ENCODE measurements at regions not wholly inside any gene's neighbourhood (a gene's known extent, or its start where the extent isn't known, plus 50 kb on each side); places are given as distances from the start of the nearest gene placed in this dataset.

DNA sequence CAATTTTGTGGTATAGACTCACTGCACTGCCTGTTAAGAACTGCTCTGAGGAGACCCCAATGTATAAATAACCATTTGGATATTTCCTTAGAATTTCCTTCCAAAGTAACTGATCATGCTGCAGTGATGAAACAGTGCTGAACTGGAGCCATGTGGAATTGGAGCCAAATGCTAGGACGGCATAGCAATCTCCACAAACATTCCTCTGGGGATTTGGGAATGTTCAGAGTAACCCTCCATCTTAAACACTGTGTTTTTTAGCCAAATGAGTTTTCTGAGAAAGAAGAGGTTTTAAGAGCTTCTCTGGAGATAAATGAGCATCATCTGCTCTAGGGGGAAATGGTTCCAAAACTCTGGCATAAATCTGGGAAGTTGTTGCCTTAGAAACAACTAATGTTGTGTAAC, 98.2 kb downstream of the OLFM4 start:
- 65 to 79% methylated on average over 1 of the region's 1 CpG for WGBS, 2 donors
- TF ChIP-seq, protein P1, sequence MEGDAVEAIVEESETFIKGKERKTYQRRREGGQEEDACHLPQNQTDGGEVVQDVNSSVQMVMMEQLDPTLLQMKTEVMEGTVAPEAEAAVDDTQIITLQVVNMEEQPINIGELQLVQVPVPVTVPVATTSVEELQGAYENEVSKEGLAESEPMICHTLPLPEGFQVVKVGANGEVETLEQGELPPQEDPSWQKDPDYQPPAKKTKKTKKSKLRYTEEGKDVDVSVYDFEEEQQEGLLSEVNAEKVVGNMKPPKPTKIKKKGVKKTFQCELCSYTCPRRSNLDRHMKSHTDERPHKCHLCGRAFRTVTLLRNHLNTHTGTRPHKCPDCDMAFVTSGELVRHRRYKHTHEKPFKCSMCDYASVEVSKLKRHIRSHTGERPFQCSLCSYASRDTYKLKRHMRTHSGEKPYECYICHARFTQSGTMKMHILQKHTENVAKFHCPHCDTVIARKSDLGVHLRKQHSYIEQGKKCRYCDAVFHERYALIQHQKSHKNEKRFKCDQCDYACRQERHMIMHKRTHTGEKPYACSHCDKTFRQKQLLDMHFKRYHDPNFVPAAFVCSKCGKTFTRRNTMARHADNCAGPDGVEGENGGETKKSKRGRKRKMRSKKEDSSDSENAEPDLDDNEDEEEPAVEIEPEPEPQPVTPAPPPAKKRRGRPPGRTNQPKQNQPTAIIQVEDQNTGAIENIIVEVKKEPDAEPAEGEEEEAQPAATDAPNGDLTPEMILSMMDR (IDR thresholded peaks at IDR 0.05; ENCODE audit: control extremely low read depth, extremely low read depth), result no peak
- no peaks in the 10 kb centered on the region for H3K27me3 ChIP-seq (ENCODE audit: control insufficient read depth in 3 of 3, insufficient read depth in 3 of 3, low read length in 2 of 3)
- H3K9ac ChIP-seq (ENCODE audit: insufficient read depth in 1 of 2, low read length in 2 of 2), result no peak overlapping the region
- H3K27ac ChIP-seq (ENCODE audit: low read depth in 1 of 2, low read length in 1 of 2), result no peak overlapping the region
- no peaks in the 10 kb centered on the region for H3K36me3 ChIP-seq (ENCODE audit: control insufficient read depth in 4 of 4, insufficient read depth in 4 of 4, low read length in 4 of 4)
- H3K4me3 ChIP-seq, result no peak overlapping the region
- ATAC-seq (ENCODE audit: insufficient read depth, low FRiP score) (no peak), DNase-seq (peak; percentile 78 to 91 (median 79))
- H3K4me1 ChIP-seq (ENCODE audit: control insufficient read depth in 5 of 5, insufficient read depth in 5 of 5, low read length in 5 of 5), result peaks cover 0 to 13% (median 0%) of the 10 kb centered on the region in 5 donors
- peaks cover 0 to 2% (median 0%) of the 10 kb centered on the region in 4 donors for H3K9me3 ChIP-seq (ENCODE audit: control insufficient read depth in 4 of 4, insufficient read depth in 3 of 4, low read length in 3 of 4)

DNA sequence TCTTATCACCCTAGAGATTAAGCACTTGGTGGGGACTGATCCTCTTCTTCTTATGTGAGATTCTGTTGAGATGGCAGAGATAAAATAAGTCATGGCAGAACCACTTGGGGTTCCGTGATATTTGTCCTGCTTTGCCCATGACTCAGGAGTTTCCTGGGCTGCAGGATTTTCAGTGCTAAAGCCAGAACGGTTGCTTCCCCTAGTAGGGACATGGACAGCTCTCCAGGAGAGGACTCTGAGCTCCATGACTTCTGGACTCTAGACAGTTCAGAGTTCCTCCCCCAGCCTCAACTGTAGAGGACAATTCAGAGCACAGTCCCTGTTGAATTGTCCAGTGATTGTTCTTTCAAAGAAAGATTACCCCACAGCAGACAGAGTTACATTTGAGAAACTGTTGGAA, 98.8 kb downstream of the OLFM4 start:
- TF ChIP-seq, protein P1 (IDR thresholded peaks at IDR 0.05; ENCODE audit: control extremely low read depth, extremely low read depth), result no peak
- WGBS, 2 donors, result 67 to 82% methylated on average over 2 of the region's 2 CpGs
- ATAC-seq (ENCODE audit: insufficient read depth, low FRiP score) (no peak), DNase-seq (no peak)
- Histone ChIP-seq H3K9ac (ENCODE audit: insufficient read depth in 1 of 2, low read length in 2 of 2) (no peak overlapping the region), H3K4me3 (no peak overlapping the region), H3K4me1 (ENCODE audit: control insufficient read depth in 5 of 5, insufficient read depth in 5 of 5, low read length in 5 of 5) (peaks cover 0 to 13% (median 0%) of the 10 kb centered on the region in 5 donors), H3K36me3 (ENCODE audit: control insufficient read depth in 4 of 4, insufficient read depth in 4 of 4, low read length in 4 of 4) (no peaks in the 10 kb centered on the region), H3K9me3 (ENCODE audit: control insufficient read depth in 4 of 4, insufficient read depth in 3 of 4, low read length in 3 of 4) (peaks cover 0 to 2% (median 0%) of the 10 kb centered on the region in 4 donors), H3K27me3 (ENCODE audit: control insufficient read depth in 3 of 3, insufficient read depth in 3 of 3, low read length in 2 of 3) (no peaks in the 10 kb centered on the region), H3K27ac (ENCODE audit: low read depth in 1 of 2, low read length in 1 of 2) (no peak overlapping the region)

DNA sequence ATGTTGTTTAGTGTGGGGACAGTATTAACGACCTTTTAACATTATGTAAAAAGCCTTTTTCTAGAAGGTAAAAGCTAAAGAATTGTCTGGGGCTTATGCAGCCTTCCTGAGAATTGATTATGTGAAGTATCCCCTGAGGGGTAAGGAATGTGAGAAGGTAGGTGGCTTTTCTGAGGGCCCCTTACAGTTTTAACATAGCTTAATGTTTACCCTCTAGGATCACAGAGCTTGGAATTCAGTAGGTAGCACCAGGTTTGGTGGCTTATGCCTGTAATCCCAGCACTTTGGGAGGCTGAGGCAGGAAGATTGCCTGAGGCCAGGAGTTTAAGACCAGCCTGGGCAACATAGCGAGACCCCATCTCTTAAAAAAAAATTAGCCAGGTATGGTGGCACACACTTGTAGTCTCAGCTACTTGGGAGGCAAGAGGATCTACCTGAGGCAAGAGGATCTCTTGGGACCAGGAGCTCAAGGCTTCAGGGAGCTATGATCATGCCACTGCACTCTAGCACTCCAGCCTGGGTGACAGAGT, 101.3 kb downstream of the OLFM4 start:
- Histone ChIP-seq H3K36me3 (ENCODE audit: control insufficient read depth in 4 of 4, insufficient read depth in 4 of 4, low read length in 4 of 4) (no peaks in the 10 kb centered on the region), H3K27me3 (ENCODE audit: control insufficient read depth in 3 of 3, insufficient read depth in 3 of 3, low read length in 2 of 3) (no peaks in the 10 kb centered on the region), H3K9ac (ENCODE audit: insufficient read depth in 1 of 2, low read length in 2 of 2) (no peak overlapping the region), H3K9me3 (ENCODE audit: control insufficient read depth in 4 of 4, insufficient read depth in 3 of 4, low read length in 3 of 4) (peaks cover 0 to 2% (median 0%) of the 10 kb centered on the region in 4 donors), H3K27ac (ENCODE audit: low read depth in 1 of 2, low read length in 1 of 2) (no peak overlapping the region), H3K4me3 (no peak overlapping the region), H3K4me1 (ENCODE audit: control insufficient read depth in 5 of 5, insufficient read depth in 5 of 5, low read length in 5 of 5) (peaks cover 0 to 13% (median 0%) of the 10 kb centered on the region in 5 donors)
- 74 to 78% methylated on average over 2 of the region's 2 CpGs for WGBS, 2 donors
- DNase-seq (no peak), ATAC-seq (ENCODE audit: insufficient read depth, low FRiP score) (no peak)
- TF ChIP-seq, protein P1 (IDR thresholded peaks at IDR 0.05; ENCODE audit: control extremely low read depth, extremely low read depth), result no peak

DNA sequence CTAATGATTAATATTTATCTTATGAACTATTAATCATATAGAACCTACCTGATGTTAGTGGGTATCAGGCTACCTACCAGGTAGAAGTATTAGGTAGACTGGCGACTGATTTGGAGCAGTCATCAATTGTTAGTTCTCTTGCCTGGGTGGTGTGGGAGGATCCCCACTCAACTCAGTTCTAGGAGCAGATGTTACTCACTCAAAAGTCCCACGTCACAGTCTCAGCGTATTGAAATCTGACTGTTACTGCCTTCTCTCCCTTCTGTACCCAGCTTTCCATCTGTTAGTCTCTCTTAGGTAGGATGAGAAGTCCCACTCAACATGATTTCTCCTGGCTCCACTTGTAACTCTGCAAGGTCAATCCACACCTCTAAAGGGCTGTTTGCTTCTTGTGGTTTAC, 102.7 kb downstream of the OLFM4 start:
- TF ChIP-seq, protein P1 (IDR thresholded peaks at IDR 0.05; ENCODE audit: control extremely low read depth, extremely low read depth), result no peak
- Histone ChIP-seq H3K9ac (ENCODE audit: insufficient read depth in 1 of 2, low read length in 2 of 2) (no peak overlapping the region), H3K36me3 (ENCODE audit: control insufficient read depth in 4 of 4, insufficient read depth in 4 of 4, low read length in 4 of 4) (no peaks in the 10 kb centered on the region), H3K27ac (ENCODE audit: low read depth in 1 of 2, low read length in 1 of 2) (no peak overlapping the region), H3K4me3 (no peak overlapping the region), H3K9me3 (ENCODE audit: control insufficient read depth in 4 of 4, insufficient read depth in 3 of 4, low read length in 3 of 4) (peaks cover 0 to 3% (median 0%) of the 10 kb centered on the region in 4 donors), H3K4me1 (ENCODE audit: control insufficient read depth in 5 of 5, insufficient read depth in 5 of 5, low read length in 5 of 5) (peaks cover 0 to 11% (median 0%) of the 10 kb centered on the region in 5 donors), H3K27me3 (ENCODE audit: control insufficient read depth in 3 of 3, insufficient read depth in 3 of 3, low read length in 2 of 3) (no peaks in the 10 kb centered on the region)
- WGBS, 2 donors, result 88 to 93% methylated on average over 3 of the region's 3 CpGs
- no peak for DNase-seq
- no peak for ATAC-seq (ENCODE audit: insufficient read depth, low FRiP score)
